ES-I3 (cell line): ENCODE measurements at regions not wholly inside any gene's neighbourhood (a gene's known extent, or its start where the extent isn't known, plus 50 kb on each side); places are given as distances from the start of the nearest gene placed in this dataset.
A peak's percentile ranks its signal among the peaks of the same experiment; 100 is the strongest.

ENCODE experiments used
- H3K36me3 ChIP-seq: 2 replicates; pipeline ENCODE4 v1.6.1; 2013; ENCODE audit warnings: mild to moderate bottlenecking, low read length, control low read depth, moderate library complexity; ENCODE audit not compliant: insufficient read depth
- H3K4me1 ChIP-seq: 2 replicates; pipeline ENCODE4 v1.6.1; 2013; ENCODE audit warnings: mild to moderate bottlenecking, control low read depth, low read length; ENCODE audit not compliant: insufficient read depth
- H3K9ac ChIP-seq: 2 replicates; pipeline ENCODE4 v1.6.1; 2013; ENCODE audit warnings: low read depth, mild to moderate bottlenecking, low read length, moderate library complexity
- H3K9me3 ChIP-seq: 2 replicates; pipeline ENCODE4 v1.6.1; 2013; ENCODE audit warnings: mild to moderate bottlenecking, low read length, moderate library complexity; ENCODE audit not compliant: control insufficient read depth, insufficient read depth

DNA sequence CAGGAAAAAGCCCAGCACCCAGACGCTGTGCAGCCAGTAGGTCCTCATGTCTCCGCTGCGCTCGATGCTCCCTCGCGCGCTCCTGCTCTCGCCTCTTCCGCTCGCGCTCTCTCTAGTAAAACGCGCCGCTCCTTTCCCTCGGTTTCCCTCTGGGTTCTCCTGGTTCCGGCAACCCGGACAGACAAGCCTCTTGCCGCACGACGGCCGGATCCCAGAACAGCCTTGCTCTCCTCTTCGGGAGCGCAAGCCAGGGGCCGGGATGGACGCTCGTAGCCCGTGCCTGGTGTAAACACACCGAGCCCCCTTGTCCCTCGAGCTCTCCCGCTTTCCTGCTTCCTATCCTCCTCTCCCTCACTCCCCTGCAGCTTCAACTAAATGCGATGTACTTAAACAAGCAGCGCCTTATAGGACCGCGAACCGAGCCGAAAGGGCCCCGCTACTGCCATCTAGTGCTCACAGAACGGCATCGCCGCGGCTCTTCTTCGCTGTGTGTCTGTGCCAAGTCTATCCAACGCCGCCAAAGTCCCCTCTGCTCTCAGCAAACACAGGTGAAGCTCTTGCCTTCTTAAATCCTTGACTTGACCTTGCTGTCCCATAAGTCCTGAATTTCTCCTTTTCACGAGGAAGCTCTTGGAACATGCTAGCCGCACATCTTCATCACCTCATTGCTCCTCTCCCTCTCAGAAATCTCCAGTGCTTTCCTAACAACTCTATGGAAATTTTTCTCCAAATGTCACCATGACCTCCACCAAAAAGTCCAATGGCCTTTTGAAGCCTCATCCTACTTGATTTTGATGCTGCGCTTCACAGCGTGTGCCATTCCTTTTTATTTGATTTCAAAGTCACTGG is 1037.2 kb downstream of the IGSF11 start:
- peak overlapping the region; percentile 56 for H3K9ac ChIP-seq
- H3K4me1 ChIP-seq: peaks cover 5% of the 10 kb centered on the region; the same call in 1 of the 2 replicates
- no peaks in the 10 kb centered on the region for H3K9me3 ChIP-seq
- H3K36me3 ChIP-seq: no peaks in the 10 kb centered on the region

- Histone ChIP-seq H3K9me3 (no peaks in the 10 kb centered on the region), H3K9ac (no peak overlapping the region), H3K4me1 (peaks cover 5% of the 10 kb centered on the region; the same call in 1 of the 2 replicates), H3K36me3 (no peaks in the 10 kb centered on the region)
These were observed 1036.6 kb downstream of the IGSF11 start for GRCh38 chr3:117998071-117998470.

DNA sequence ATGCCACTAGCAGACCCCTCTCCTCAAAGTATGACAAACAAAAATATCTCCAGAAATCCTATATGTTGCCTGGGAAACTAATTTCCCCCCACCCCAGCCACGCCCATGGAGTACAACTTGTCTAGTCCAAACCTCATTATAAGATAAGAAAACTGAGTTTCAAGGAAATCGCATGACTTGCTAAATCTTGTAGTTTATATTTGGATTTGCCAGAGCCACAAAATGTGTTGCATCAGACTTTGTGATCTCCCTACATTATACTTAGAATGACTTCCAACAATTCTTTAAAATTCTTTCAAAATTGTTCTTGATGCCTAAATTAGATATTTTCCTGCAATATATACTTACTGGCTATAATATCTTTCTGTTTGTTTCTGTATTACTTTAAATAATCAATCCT is 1034.4 kb downstream of the IGSF11 start:
- H3K9me3 ChIP-seq: no peaks in the 10 kb centered on the region
- no peaks in the 10 kb centered on the region for H3K36me3 ChIP-seq
- H3K9ac ChIP-seq: no peak overlapping the region
- H3K4me1 ChIP-seq: peaks cover 5% of the 10 kb centered on the region; the same call in 1 of the 2 replicates

- Histone ChIP-seq H3K9ac (no peak overlapping the region), H3K4me1 (peaks cover 5% of the 10 kb centered on the region; the same call in 1 of the 2 replicates), H3K9me3 (no peaks in the 10 kb centered on the region), H3K36me3 (no peaks in the 10 kb centered on the region)
These were observed 1033.3 kb downstream of the IGSF11 start for GRCh38 chr3:118001380-118001779.

- H3K9me3 ChIP-seq: no peaks in the 10 kb centered on the region
- H3K36me3 ChIP-seq: no peaks in the 10 kb centered on the region
- H3K9ac ChIP-seq: no peak overlapping the region
- no peaks in the 10 kb centered on the region for H3K4me1 ChIP-seq
These were observed 1022.7 kb downstream of the IGSF11 start for GRCh38 chr3:118011910-118012309.

- Histone ChIP-seq H3K9me3 (no peaks in the 10 kb centered on the region; the same call in 1 of the 2 replicates), H3K9ac (no peak overlapping the region), H3K36me3 (no peaks in the 10 kb centered on the region), H3K4me1 (no peaks in the 10 kb centered on the region)
These were observed 1005.6 kb downstream of the IGSF11 start for GRCh38 chr3:118029049-118029448.

GRCh38 chr3:118036215-118036614 is 998.4 kb downstream of the IGSF11 start:
- no peaks in the 10 kb centered on the region; the same call in 1 of the 2 replicates for H3K9me3 ChIP-seq
- no peaks in the 10 kb centered on the region for H3K4me1 ChIP-seq
- no peak overlapping the region for H3K9ac ChIP-seq

DNA sequence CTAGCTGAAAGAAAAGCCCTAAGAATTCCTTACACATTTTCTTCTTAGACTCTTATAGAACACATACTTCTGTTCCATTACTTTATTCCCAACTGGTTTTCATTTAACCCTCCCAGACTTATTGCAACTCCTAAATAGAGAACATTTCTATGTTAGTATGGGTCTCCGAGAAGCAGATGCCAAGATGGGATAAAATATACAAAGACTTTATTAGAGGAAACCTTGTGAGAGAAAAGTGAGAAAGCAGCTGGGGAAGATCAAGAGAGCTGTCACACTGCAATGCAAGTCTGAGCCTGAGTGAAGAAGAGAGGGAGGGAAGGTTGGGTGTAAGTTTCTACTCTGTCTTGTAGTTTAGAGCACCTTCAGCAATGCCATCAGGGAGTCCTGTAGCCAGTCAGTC is 979.3 kb downstream of the IGSF11 start:
- Histone ChIP-seq H3K36me3 (no peaks in the 10 kb centered on the region), H3K4me1 (no peaks in the 10 kb centered on the region), H3K9ac (no peak overlapping the region), H3K9me3 (no peaks in the 10 kb centered on the region; the same call in 1 of the 2 replicates)

More at GRCh38 chr3:118036215-118036614, 998.4 kb downstream of the IGSF11 start:
- H3K36me3 ChIP-seq: no peaks in the 10 kb centered on the region

DNA sequence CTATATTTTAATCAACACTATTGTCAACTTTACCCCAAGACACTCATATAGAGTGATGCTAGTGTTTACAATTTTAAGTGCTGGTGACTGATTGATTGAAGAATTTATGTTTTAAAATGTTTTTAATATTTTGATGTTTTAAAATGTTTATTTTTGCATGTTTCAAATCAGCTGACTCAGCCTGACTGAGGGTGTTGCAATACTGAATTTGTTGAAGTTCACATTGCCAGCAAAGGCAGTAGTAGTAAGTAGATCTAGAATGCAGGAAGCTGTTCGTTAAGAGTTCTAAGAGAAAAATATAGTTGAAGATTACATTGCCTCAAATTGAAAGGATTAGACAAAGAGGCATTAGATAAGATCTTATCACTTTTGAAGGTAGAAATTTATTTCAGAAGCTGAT is 977.6 kb downstream of the IGSF11 start:
- Histone ChIP-seq H3K4me1 (no peaks in the 10 kb centered on the region), H3K36me3 (no peaks in the 10 kb centered on the region), H3K9me3 (no peaks in the 10 kb centered on the region), H3K9ac (no peak overlapping the region)

DNA sequence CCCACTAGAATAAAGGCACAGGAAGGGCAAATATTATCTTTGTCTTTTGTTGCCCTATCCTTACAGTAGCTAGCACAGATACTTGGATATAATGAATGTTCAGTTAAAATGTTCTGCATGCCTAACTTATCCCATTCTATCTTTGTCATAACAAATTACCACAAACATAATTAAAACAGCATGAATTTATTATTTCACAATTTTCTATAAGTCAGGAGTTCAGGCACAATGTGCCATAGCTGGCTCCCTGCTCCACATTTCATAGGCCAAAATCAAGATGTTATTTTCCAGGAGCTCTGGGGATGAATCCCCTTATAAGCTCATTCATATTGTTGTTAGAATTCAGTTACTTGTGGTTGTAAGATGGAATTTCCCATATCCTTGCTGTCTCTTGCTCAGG is 975.5 kb downstream of the IGSF11 start:
- no peaks in the 10 kb centered on the region for H3K36me3 ChIP-seq
- no peaks in the 10 kb centered on the region for H3K9me3 ChIP-seq
- H3K4me1 ChIP-seq: no peaks in the 10 kb centered on the region
- no peak overlapping the region for H3K9ac ChIP-seq

DNA sequence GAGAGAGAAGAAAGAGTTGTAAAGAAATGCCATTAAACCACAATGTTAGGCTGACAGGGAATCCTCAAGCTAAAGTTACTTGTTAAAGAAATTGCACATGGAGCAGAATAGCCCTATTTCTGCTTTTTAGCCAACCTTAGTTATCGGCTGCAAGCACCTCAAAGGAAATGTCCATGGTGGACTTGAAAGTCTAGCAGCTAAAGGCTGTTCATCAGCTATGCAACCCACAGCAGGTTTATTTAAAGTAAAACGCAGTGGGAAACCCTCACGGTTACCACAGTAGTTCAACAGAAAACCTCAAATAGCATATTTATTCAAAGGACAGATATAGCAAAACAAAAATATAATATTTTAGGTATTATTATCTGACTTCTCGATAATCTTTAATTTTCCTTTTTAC is 967.2 kb downstream of the IGSF11 start:
- H3K9me3 ChIP-seq: no peaks in the 10 kb centered on the region
- no peaks in the 10 kb centered on the region for H3K36me3 ChIP-seq
- no peak overlapping the region for H3K9ac ChIP-seq
- H3K4me1 ChIP-seq: no peaks in the 10 kb centered on the region

GRCh38 chr3:118075873-118076272 is 958.8 kb downstream of the IGSF11 start:
- Histone ChIP-seq H3K4me1 (no peaks in the 10 kb centered on the region), H3K36me3 (no peaks in the 10 kb centered on the region), H3K9me3 (no peaks in the 10 kb centered on the region), H3K9ac (no peak overlapping the region)

- Histone ChIP-seq H3K9me3 (no peaks in the 10 kb centered on the region), H3K9ac (no peak overlapping the region), H3K36me3 (no peaks in the 10 kb centered on the region), H3K4me1 (no peaks in the 10 kb centered on the region)
These were observed 957.3 kb downstream of the IGSF11 start for GRCh38 chr3:118077332-118077731.

DNA sequence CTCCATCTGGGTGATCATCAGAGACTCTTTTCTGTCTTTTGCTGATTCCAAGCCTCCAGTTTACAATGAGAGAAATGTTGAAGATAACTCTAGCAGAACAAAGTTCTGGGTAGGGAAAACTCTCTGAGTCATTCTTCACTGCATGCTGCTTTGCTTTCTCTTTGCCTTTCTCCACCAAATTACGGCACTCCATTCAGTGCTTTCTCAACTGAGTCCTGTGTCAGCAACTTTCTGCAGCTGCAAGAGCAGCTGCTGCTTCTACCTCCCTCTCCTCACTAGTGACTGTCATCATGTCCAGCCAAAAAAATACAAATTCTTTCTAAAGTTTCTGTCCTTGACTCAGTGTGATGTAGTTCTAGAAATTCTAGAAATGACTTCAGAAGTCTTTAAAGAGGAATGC is 953.8 kb downstream of the IGSF11 start:
- no peak overlapping the region for H3K9ac ChIP-seq
- no peaks in the 10 kb centered on the region for H3K9me3 ChIP-seq
- H3K36me3 ChIP-seq: no peaks in the 10 kb centered on the region
- H3K4me1 ChIP-seq: no peaks in the 10 kb centered on the region

DNA sequence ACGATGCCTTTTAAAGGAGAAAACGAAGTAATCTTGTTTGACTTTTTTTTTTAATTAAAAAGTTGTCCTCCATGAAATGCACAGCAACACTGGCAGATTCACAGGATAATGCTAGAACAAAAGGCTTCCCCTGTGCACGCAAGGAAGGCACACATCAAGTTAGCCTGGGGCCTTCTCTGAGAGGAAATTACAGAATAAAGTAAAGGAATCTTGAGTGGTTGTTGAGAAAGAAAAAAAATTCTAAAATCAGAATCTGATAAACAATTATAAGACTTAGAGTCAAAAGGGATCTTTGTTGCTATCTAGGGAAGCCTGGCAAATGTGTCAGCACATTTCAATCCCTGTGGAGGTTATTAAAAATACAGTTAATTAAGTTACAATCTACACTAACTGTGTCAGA is 946.0 kb downstream of the IGSF11 start:
- Histone ChIP-seq H3K9me3 (peaks cover 13% of the 10 kb centered on the region; the same call in 1 of the 2 replicates), H3K36me3 (no peaks in the 10 kb centered on the region), H3K4me1 (no peaks in the 10 kb centered on the region), H3K9ac (no peak overlapping the region)
